ENCODE measurements at regions not wholly inside any gene's neighbourhood (a gene's known extent, or its start where the extent isn't known, plus 50 kb on each side); places are given as distances from the start of the nearest gene placed in this dataset.
A peak's percentile ranks its signal among the peaks of the same experiment; 100 is the strongest.

- WGBS, 2 donors = 53 to 57% methylated on average over 8 of the region's 8 CpGs
- peaks cover 0 to 2% (median under 1%) of the 10 kb centered on the region in 4 donors for H3K4me1 ChIP-seq
- TF ChIP-seq POLR2A (IDR thresholded peaks at IDR 0.05) = no peak
- TF ChIP-seq, protein P1, sequence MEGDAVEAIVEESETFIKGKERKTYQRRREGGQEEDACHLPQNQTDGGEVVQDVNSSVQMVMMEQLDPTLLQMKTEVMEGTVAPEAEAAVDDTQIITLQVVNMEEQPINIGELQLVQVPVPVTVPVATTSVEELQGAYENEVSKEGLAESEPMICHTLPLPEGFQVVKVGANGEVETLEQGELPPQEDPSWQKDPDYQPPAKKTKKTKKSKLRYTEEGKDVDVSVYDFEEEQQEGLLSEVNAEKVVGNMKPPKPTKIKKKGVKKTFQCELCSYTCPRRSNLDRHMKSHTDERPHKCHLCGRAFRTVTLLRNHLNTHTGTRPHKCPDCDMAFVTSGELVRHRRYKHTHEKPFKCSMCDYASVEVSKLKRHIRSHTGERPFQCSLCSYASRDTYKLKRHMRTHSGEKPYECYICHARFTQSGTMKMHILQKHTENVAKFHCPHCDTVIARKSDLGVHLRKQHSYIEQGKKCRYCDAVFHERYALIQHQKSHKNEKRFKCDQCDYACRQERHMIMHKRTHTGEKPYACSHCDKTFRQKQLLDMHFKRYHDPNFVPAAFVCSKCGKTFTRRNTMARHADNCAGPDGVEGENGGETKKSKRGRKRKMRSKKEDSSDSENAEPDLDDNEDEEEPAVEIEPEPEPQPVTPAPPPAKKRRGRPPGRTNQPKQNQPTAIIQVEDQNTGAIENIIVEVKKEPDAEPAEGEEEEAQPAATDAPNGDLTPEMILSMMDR (IDR thresholded peaks at IDR 0.05) = no peak
- TF ChIP-seq EP300 (IDR thresholded peaks at IDR 0.05) = no peak
- TF ChIP-seq POLR2AphosphoS5 (IDR thresholded peaks at IDR 0.05) = no peak
- H3K27ac ChIP-seq = no peak overlapping the region
- no peaks in the 10 kb centered on the region for H3K9me3 ChIP-seq
- DNase-seq = no peak
- no peaks in the 10 kb centered on the region for H3K27me3 ChIP-seq
- ATAC-seq (ENCODE audit: low FRiP score in 2 of 2) = no peak
- H3K36me3 ChIP-seq = no peaks in the 10 kb centered on the region
- no peak overlapping the region for H3K4me3 ChIP-seq
Observed at GRCh38 chr19:29399804-29400203, 126.0 kb upstream of the VSTM2B start.

DNA sequence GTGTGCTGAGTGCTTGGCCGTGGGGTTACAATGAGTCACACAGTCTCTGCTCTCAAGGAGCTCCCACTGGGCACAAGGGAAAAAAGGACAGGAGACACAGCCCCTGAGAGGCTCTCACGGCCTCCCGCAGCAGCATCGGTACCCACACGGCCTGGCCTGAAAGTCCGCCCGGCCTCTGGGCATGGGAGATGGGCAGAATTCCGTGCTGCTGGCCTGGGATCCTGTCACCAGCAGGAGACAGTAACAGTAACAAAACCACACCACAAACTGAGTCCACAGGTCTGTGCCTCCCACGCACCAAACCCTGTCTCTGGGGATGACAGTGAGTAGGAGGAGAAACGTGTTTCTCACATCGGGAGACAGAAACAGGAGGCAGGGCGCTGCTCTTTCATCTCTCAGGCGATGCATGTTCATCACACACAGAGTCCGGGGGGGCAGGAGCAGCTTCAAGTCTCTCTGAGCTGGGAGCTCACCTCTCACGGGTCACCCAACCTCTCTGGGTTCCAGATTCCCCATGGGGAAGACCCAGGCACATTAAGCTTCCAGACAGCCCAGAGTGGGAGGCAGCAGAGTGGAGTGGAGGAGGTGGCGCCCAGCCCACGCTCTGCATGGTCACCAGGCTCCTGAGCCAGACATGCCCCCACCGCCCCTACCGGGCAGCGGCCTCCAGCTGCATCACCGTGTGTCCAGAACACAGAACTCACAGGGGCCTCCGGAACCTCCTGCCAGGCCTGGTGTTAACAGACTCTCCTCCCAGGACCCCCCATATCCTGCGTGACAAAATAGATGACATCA is 124.7 kb upstream of the VSTM2B start:
- WGBS, 2 donors = 62 to 81% methylated on average over 8 to 23 of the region's 23 CpGs
- Histone ChIP-seq H3K4me1 (peaks cover 0 to 11% (median 2%) of the 10 kb centered on the region in 4 donors), H3K4me3 (no peak overlapping the region), H3K36me3 (no peaks in the 10 kb centered on the region), H3K27ac (no peak overlapping the region), H3K27me3 (no peaks in the 10 kb centered on the region), H3K9me3 (no peaks in the 10 kb centered on the region)
- ATAC-seq (ENCODE audit: low FRiP score in 2 of 2) (no peak), DNase-seq (peak in 1 of 2 donors; percentile 49)
- TF ChIP-seq POLR2AphosphoS5 (IDR thresholded peaks at IDR 0.05) = no peak

- H3K36me3 ChIP-seq = no peaks in the 10 kb centered on the region
- no peaks in the 10 kb centered on the region for H3K9me3 ChIP-seq
- H3K4me1 ChIP-seq = peaks cover 0 to 11% (median 2%) of the 10 kb centered on the region in 4 donors
- 67 to 81% methylated on average over 12 to 14 of the region's 14 CpGs for WGBS, 2 donors
- no peak overlapping the region for H3K4me3 ChIP-seq
- no peak overlapping the region for H3K27ac ChIP-seq
- DNase-seq (no peak), ATAC-seq (ENCODE audit: low FRiP score in 2 of 2) (no peak)
- TF ChIP-seq POLR2AphosphoS5 (IDR thresholded peaks at IDR 0.05) = no peak
- no peak for TF ChIP-seq EP300 (IDR thresholded peaks at IDR 0.05)
- TF ChIP-seq, protein P1 (IDR thresholded peaks at IDR 0.05) = no peak
- TF ChIP-seq POLR2A (IDR thresholded peaks at IDR 0.05) = no peak
- no peaks in the 10 kb centered on the region for H3K27me3 ChIP-seq
Observed at GRCh38 chr19:29401712-29402421, 123.9 kb upstream of the VSTM2B start.

- no peaks in the 10 kb centered on the region for H3K27me3 ChIP-seq
- ATAC-seq (ENCODE audit: low FRiP score in 2 of 2) = no peak
- H3K4me1 ChIP-seq = peaks cover 0 to 11% (median 2%) of the 10 kb centered on the region in 4 donors
- DNase-seq = peak in 1 of 2 donors; percentile 40
- 67 to 70% methylated on average over 2 to 6 of the region's 6 CpGs for WGBS, 2 donors
- H3K4me3 ChIP-seq = no peak overlapping the region
- H3K27ac ChIP-seq = no peak overlapping the region
- no peaks in the 10 kb centered on the region for H3K36me3 ChIP-seq
- TF ChIP-seq POLR2AphosphoS5 (IDR thresholded peaks at IDR 0.05) (no peak), POLR2A (IDR thresholded peaks at IDR 0.05) (no peak), EP300 (IDR thresholded peaks at IDR 0.05) (no peak)
- TF ChIP-seq, protein P1 (IDR thresholded peaks at IDR 0.05) = no peak
- H3K9me3 ChIP-seq = no peaks in the 10 kb centered on the region
Observed at GRCh38 chr19:29402563-29402962, 123.2 kb upstream of the VSTM2B start.

DNA sequence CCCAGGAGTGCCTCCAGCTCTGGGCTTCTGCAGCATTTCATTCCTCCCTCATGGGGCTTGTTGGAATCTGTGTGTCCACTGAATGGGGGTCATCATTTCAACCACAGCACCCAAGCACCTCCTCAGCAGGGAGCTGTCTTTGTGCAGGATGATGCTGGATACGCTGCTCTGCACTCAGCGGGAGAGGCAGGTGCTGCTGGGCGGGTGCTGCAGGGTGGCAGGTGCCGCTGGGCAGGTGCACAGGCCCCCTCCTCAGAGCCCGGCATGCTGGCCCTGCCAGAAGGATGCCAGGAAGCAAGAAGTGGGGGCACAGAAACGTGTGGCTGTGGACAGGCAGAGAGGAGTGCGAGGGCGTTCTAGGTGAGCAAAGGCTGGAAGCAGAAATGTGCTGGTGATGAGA is 121.8 kb upstream of the VSTM2B start:
- ATAC-seq (ENCODE audit: low FRiP score in 2 of 2) (no peak), DNase-seq (no peak)
- no peak overlapping the region for H3K4me3 ChIP-seq
- no peaks in the 10 kb centered on the region for H3K9me3 ChIP-seq
- WGBS, 2 donors = 75% methylated on average over 6 to 8 of the region's 8 CpGs
- no peaks in the 10 kb centered on the region for H3K27me3 ChIP-seq
- no peak for TF ChIP-seq POLR2AphosphoS5 (IDR thresholded peaks at IDR 0.05)
- TF ChIP-seq, protein P1 (IDR thresholded peaks at IDR 0.05) = no peak
- TF ChIP-seq POLR2A (IDR thresholded peaks at IDR 0.05) = no peak
- TF ChIP-seq EP300 (IDR thresholded peaks at IDR 0.05) = no peak
- H3K4me1 ChIP-seq = peaks cover 0 to 11% (median 2%) of the 10 kb centered on the region in 4 donors
- no peaks in the 10 kb centered on the region for H3K36me3 ChIP-seq
- no peak overlapping the region for H3K27ac ChIP-seq
